ENCODE measurements at regions not wholly inside any gene's neighbourhood (a gene's known extent, or its start where the extent isn't known, plus 50 kb on each side); places are given as distances from the start of the nearest gene placed in this dataset.

- H3K4me3 ChIP-seq (ENCODE audit: low read depth, low read length): no peak overlapping the region
- no peak for DNase-seq (ENCODE audit: low read depth)
- TF ChIP-seq CTCF (IDR thresholded peaks at IDR 0.05; ENCODE audit: low read depth, low read length, missing control alignments): no peak
Observed at GRCh38 chr6:98014442-98015201, 731.6 kb upstream of the MMS22L start.

DNA sequence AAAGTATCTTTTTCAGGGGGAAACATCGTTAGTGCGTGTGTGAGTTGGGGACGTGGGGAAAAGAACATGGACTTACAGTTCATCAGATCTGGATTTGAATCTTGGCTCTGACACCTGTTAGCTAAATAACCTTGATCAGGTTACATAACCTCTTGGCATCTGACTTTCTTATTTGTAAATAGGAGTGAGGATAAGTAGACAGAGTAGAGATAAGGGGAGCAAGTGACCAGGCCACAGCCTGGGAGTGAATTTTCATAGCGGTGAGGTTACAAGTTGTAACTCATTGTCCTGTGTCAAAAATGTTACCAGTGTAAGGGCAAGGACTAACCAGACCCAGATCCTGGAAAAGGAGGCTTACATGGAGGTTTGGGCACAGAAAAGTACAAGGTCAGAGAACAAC, 733.5 kb upstream of the MMS22L start:
- DNase-seq (ENCODE audit: low read depth): no peak
- no peak for TF ChIP-seq CTCF (IDR thresholded peaks at IDR 0.05; ENCODE audit: low read depth, low read length, missing control alignments)
- no peak overlapping the region for H3K4me3 ChIP-seq (ENCODE audit: low read depth, low read length)

DNA sequence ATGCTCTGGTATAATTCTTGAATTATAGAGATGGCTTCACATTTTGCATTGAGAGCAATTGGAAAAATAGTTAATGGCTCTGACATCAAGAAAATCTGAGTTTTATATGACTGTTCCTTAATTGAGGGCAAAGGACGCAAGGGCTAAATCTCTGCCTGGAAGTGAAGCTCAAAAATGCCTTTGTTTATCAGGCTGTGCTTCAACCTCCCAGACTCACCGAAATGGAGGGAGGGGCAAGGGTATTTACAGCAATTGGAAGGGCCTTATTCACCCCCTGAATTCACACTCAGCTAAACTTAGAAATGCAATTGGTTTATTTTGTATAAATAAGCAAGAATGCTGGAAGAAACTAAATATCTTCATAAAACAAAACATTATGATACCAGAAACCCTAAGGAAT, 737.2 kb upstream of the MMS22L start:
- DNase-seq (ENCODE audit: low read depth): no peak
- TF ChIP-seq CTCF (IDR thresholded peaks at IDR 0.05; ENCODE audit: low read depth, low read length, missing control alignments): no peak
- no peak overlapping the region for H3K4me3 ChIP-seq (ENCODE audit: low read depth, low read length)

DNA sequence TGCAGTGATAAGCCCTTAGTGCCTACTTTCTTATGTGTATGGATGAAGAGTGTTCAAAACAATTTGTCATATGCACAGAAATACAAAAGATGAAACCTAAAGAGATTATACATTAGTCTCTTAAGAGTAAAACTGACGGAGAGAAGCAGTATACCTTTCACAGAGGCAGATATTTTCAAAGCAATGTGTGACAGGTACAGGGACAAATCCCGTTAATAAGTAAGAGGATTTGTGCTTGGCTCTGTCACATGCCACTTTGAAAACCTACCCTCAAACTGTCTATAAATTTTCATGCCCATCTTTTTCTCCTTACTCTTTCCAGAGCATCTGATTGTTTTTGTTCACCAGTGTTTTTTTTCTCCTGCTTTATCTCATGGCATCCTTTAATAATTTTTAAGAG, 741.3 kb upstream of the MMS22L start:
- no peak overlapping the region for H3K4me3 ChIP-seq (ENCODE audit: low read depth, low read length)
- no peak for TF ChIP-seq CTCF (IDR thresholded peaks at IDR 0.05; ENCODE audit: low read depth, low read length, missing control alignments)
- DNase-seq (ENCODE audit: low read depth): no peak

- DNase-seq (ENCODE audit: low read depth): no peak
- no peak overlapping the region for H3K4me3 ChIP-seq (ENCODE audit: low read depth, low read length)
- no peak for TF ChIP-seq CTCF (IDR thresholded peaks at IDR 0.05; ENCODE audit: low read depth, low read length, missing control alignments)
Observed at GRCh38 chr6:98027898-98028297, 744.9 kb upstream of the MMS22L start.

DNA sequence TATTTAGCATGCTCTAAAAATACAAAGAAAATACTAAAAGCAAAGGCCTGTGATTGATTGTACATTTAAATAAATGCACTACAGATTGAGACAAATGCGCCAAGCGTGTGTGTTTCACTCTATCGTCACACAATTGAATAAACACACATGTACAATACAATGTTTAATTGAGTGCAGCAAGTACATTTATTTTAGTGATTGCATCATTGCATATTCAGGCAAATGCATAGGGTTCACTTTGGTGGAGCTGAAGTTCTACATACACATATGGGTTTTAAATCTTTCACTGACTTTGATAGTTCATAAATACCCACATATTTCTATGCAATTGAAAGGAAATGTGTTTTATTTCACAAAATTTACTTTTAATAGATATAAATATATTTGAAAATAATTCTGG, 750.6 kb upstream of the MMS22L start:
- no peak overlapping the region for H3K4me3 ChIP-seq (ENCODE audit: low read depth, low read length)

More for the DNA sequence above, 750.6 kb upstream of the MMS22L start:
- TF ChIP-seq CTCF (IDR thresholded peaks at IDR 0.05; ENCODE audit: low read depth, low read length, missing control alignments): no peak
- no peak for DNase-seq (ENCODE audit: low read depth)
